ENCODE measurements at regions not wholly inside any gene's neighbourhood (a gene's known extent, or its start where the extent isn't known, plus 50 kb on each side); places are given as distances from the start of the nearest gene placed in this dataset.

DNA sequence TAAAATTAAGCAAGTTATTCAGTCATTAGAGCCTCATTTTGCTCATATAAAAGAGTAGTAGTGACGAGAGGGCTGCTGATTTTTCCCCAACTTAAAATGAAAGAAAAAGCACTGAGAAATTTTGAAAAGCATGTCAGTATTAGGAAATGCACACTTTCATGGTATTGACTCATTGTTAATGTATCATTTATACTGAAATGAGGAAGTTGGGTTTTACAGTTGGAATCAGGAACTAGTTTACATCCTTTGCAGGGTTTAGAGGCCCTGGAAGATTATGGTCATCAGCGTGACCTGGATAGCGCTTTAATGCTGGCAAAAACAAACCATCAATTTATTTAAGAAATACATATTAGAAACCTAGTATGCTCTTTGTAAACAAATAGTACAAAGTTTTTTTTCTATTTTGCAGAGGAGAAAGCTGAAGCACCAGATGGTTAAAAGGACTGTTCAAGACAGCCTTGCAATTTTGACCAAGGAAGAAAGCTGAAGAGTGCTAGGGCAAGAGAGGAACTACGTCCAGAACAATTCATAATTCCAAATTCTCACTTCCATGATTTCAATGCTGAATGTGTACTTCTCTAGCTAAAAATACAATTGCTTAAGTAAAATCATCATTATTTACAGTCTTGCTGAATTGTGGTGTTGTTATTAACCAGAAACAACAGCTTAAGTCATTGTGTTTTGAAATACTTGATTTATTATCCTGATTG, 94.8 kb upstream of the SGIP1 start:
- no peaks in the 10 kb centered on the region for H3K36me3 ChIP-seq (ENCODE audit: control insufficient read depth, insufficient read depth, low read length)
- no peak for DNase-seq
- no peaks in the 10 kb centered on the region for H3K9me3 ChIP-seq (ENCODE audit: control insufficient read depth, low read depth, low read length)
- H3K27me3 ChIP-seq (ENCODE audit: control insufficient read depth, insufficient read depth, low read length), result no peaks in the 10 kb centered on the region
- H3K4me1 ChIP-seq (ENCODE audit: control insufficient read depth, insufficient read depth, low read length), result no peaks in the 10 kb centered on the region
- no peak overlapping the region for H3K27ac ChIP-seq (ENCODE audit: low read length)
- H3K4me3 ChIP-seq (ENCODE audit: low read length), result no peak overlapping the region
- 83% methylated on average over 1 of the region's 4 CpGs for WGBS (ENCODE audit: insufficient coverage, low lambda C conversion rate)

DNA sequence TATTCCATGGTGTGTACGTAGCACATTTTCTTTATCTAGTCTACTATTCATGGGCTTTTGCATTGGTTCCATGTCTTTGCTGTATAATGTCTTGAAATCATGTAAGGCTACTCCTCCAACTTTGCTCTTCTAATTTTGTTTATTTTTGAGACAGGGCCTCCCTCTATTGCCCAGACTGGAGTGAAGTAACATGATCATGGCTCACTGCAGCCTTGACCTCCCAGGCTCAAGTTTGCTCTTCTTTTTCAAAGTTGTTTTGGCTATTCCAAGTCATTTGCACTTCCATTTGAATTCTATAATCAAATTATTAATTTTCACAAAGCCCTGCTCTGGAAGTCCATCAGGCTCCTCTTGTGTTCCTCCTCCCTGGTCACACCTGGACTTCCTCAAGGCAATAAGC, 90.2 kb upstream of the SGIP1 start:
- Histone ChIP-seq H3K27ac (ENCODE audit: low read length) (no peak overlapping the region), H3K4me3 (ENCODE audit: low read length) (no peak overlapping the region), H3K36me3 (ENCODE audit: control insufficient read depth, insufficient read depth, low read length) (no peaks in the 10 kb centered on the region), H3K4me1 (ENCODE audit: control insufficient read depth, insufficient read depth, low read length) (no peaks in the 10 kb centered on the region), H3K27me3 (ENCODE audit: control insufficient read depth, insufficient read depth, low read length) (no peaks in the 10 kb centered on the region), H3K9me3 (ENCODE audit: control insufficient read depth, low read depth, low read length) (no peaks in the 10 kb centered on the region)
- 75% methylated on average over 1 of the region's 1 CpG for WGBS (ENCODE audit: insufficient coverage, low lambda C conversion rate)
- no peak for DNase-seq

- DNase-seq, result no peak
- Histone ChIP-seq H3K4me1 (ENCODE audit: control insufficient read depth, insufficient read depth, low read length) (no peaks in the 10 kb centered on the region), H3K36me3 (ENCODE audit: control insufficient read depth, insufficient read depth, low read length) (no peaks in the 10 kb centered on the region), H3K9me3 (ENCODE audit: control insufficient read depth, low read depth, low read length) (no peaks in the 10 kb centered on the region), H3K27me3 (ENCODE audit: control insufficient read depth, insufficient read depth, low read length) (no peaks in the 10 kb centered on the region), H3K4me3 (ENCODE audit: low read length) (no peak overlapping the region), H3K27ac (ENCODE audit: low read length) (no peak overlapping the region)
- no CpG with 5 or more reads among the region's 3 CpGs for WGBS (ENCODE audit: insufficient coverage, low lambda C conversion rate)
These were observed 89.3 kb upstream of the SGIP1 start for GRCh38 chr1:66444438-66445265.

DNA sequence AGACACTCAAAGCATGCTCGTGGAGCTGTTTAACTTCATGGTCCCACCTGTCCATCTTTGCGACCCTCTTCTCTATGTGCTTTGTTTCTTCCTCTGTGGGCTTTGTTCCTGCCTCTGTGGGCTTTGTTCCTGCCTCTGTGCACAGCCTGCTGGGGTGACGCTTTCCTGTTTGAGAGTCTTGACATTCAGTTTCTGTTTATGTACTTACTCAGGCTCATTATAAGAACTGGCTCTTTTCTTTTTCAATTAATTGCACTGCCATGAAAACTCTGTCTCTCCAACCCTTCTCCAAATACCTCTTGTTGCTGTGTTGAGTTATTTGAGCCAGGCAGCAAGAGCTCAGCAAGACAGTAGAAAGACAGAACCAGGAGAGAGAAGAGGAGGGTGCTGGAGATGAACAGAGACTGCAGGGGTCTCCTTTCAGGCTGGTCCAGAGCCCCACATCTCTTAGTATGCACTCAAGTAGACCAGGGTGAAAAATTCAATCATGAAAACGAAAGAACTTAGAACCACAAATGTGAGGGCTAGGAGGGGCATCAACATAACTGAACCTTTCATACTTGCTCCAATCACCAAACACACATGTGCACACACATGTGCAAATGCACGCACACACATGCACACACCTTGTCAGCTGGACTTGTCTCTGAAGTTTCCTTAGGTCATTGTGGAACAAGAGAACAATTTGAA, 88.3 kb upstream of the SGIP1 start:
- Histone ChIP-seq H3K4me3 (ENCODE audit: low read length) (no peak overlapping the region), H3K27ac (ENCODE audit: low read length) (no peak overlapping the region), H3K27me3 (ENCODE audit: control insufficient read depth, insufficient read depth, low read length) (no peaks in the 10 kb centered on the region), H3K36me3 (ENCODE audit: control insufficient read depth, insufficient read depth, low read length) (no peaks in the 10 kb centered on the region), H3K9me3 (ENCODE audit: control insufficient read depth, low read depth, low read length) (no peaks in the 10 kb centered on the region), H3K4me1 (ENCODE audit: control insufficient read depth, insufficient read depth, low read length) (no peaks in the 10 kb centered on the region)
- DNase-seq, result peak in 1 of 2 donors; percentile 11
- WGBS (ENCODE audit: insufficient coverage, low lambda C conversion rate), result 85% methylated on average over 2 of the region's 5 CpGs

DNA sequence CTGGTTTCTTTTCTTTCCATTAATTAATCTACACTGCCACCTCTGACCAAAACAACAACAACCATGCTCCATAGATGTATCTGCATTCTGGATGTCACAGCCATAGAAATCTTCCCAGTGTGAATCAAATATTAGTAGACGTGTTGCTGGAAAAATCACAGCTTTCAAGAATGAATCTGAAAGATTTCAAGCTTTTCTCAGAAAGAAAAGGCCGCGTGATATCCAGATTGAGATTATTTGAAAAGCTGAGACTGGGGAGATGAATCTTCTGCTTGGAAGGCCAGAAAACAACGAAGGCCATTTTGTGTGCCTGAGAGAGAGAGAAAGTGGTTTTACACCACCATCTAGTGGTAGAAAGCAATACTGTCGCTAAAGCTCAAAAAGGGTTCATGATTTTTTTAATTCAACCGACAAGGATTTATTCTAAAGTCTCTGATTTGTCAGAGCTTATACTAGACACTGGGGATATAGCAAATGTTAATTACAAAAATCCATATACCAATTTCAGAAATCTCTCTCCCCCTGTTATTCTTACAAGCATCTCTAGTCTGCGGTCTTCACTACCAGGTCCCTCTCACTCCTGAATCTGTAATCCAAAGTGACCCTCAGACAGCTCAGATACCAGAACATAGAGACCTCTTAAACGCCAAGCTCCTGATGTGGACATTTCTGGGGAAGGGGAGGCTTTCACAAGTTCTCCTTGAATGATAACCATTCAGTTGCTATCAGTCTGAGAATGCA, 87.5 kb upstream of the SGIP1 start:
- H3K36me3 ChIP-seq (ENCODE audit: control insufficient read depth, insufficient read depth, low read length), result no peaks in the 10 kb centered on the region
- H3K4me1 ChIP-seq (ENCODE audit: control insufficient read depth, insufficient read depth, low read length), result no peaks in the 10 kb centered on the region
- no peaks in the 10 kb centered on the region for H3K9me3 ChIP-seq (ENCODE audit: control insufficient read depth, low read depth, low read length)
- no peak overlapping the region for H3K4me3 ChIP-seq (ENCODE audit: low read length)
- H3K27me3 ChIP-seq (ENCODE audit: control insufficient read depth, insufficient read depth, low read length), result no peaks in the 10 kb centered on the region
- H3K27ac ChIP-seq (ENCODE audit: low read length), result no peak overlapping the region
- WGBS (ENCODE audit: insufficient coverage, low lambda C conversion rate), result 0% methylated on average over 4 of the region's 8 CpGs
- peak; percentile 45 to 51 for DNase-seq

GRCh38 chr1:66450043-66450514, 83.9 kb upstream of the SGIP1 start:
- Histone ChIP-seq H3K27me3 (ENCODE audit: control insufficient read depth, insufficient read depth, low read length) (no peaks in the 10 kb centered on the region), H3K4me1 (ENCODE audit: control insufficient read depth, insufficient read depth, low read length) (no peaks in the 10 kb centered on the region), H3K9me3 (ENCODE audit: control insufficient read depth, low read depth, low read length) (no peaks in the 10 kb centered on the region), H3K27ac (ENCODE audit: low read length) (no peak overlapping the region), H3K36me3 (ENCODE audit: control insufficient read depth, insufficient read depth, low read length) (no peaks in the 10 kb centered on the region), H3K4me3 (ENCODE audit: low read length) (no peak overlapping the region)
- no CpG with 5 or more reads among the region's 3 CpGs for WGBS (ENCODE audit: insufficient coverage, low lambda C conversion rate)
- DNase-seq, result peak; percentile 26 to 33

GRCh38 chr1:66450847-66451246, 83.1 kb upstream of the SGIP1 start:
- WGBS (ENCODE audit: insufficient coverage, low lambda C conversion rate), result no CpG with 5 or more reads among the region's 1 CpG
- Histone ChIP-seq H3K36me3 (ENCODE audit: control insufficient read depth, insufficient read depth, low read length) (no peaks in the 10 kb centered on the region), H3K27ac (ENCODE audit: low read length) (no peak overlapping the region), H3K4me1 (ENCODE audit: control insufficient read depth, insufficient read depth, low read length) (no peaks in the 10 kb centered on the region), H3K27me3 (ENCODE audit: control insufficient read depth, insufficient read depth, low read length) (no peaks in the 10 kb centered on the region), H3K9me3 (ENCODE audit: control insufficient read depth, low read depth, low read length) (no peaks in the 10 kb centered on the region), H3K4me3 (ENCODE audit: low read length) (no peak overlapping the region)
- no peak for DNase-seq

GRCh38 chr1:66452162-66452561, 81.8 kb upstream of the SGIP1 start:
- no CpG with 5 or more reads among the region's 1 CpG for WGBS (ENCODE audit: insufficient coverage, low lambda C conversion rate)
- Histone ChIP-seq H3K4me1 (ENCODE audit: control insufficient read depth, insufficient read depth, low read length) (no peaks in the 10 kb centered on the region), H3K9me3 (ENCODE audit: control insufficient read depth, low read depth, low read length) (no peaks in the 10 kb centered on the region), H3K27me3 (ENCODE audit: control insufficient read depth, insufficient read depth, low read length) (no peaks in the 10 kb centered on the region), H3K4me3 (ENCODE audit: low read length) (no peak overlapping the region), H3K36me3 (ENCODE audit: control insufficient read depth, insufficient read depth, low read length) (no peaks in the 10 kb centered on the region), H3K27ac (ENCODE audit: low read length) (no peak overlapping the region)
- no peak for DNase-seq

DNA sequence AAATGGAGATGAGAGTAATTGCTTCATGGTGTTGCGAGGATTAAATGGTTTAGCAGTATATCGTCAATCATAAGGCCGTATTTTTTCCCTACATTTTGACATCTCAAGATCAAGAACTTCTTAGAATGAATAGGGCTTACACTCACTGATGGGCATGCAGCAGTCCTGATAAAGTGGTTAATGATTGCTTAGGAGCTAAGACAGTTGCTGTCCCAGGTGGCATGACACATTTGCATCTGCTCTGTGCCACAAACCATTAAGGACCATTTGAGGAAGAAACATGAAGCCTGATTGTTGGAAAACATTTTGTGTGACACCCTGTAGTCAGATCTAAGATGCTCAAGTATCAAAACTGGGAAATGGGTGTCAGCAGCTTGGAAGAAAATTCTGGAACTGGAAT, 81.0 kb upstream of the SGIP1 start:
- H3K27ac ChIP-seq (ENCODE audit: low read length), result no peak overlapping the region
- DNase-seq, result peak in 1 of 2 donors; percentile 14
- WGBS (ENCODE audit: insufficient coverage, low lambda C conversion rate), result no CpG with 5 or more reads among the region's 3 CpGs
- H3K9me3 ChIP-seq (ENCODE audit: control insufficient read depth, low read depth, low read length), result no peaks in the 10 kb centered on the region
- H3K4me3 ChIP-seq (ENCODE audit: low read length), result no peak overlapping the region
- H3K27me3 ChIP-seq (ENCODE audit: control insufficient read depth, insufficient read depth, low read length), result no peaks in the 10 kb centered on the region
- H3K36me3 ChIP-seq (ENCODE audit: control insufficient read depth, insufficient read depth, low read length), result no peaks in the 10 kb centered on the region
- no peaks in the 10 kb centered on the region for H3K4me1 ChIP-seq (ENCODE audit: control insufficient read depth, insufficient read depth, low read length)

DNA sequence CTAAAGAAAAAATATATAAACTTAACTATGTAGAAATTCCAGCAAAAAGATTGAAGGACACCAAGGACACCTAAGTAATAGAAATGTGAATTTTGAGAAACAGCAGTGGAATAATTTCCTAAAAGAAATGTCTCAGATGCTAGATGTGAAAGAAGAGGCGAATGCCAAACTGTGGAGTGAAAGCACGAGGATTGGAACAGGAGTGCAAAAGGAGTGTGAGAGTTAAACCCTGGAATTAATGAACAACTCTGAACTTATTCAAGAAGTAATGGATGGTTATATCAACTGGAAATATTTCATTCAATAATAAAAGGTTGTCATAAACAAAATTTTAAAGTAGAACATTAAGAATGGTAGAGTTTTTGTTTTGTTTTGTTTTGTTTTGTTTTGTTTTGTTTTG, 78.5 kb upstream of the SGIP1 start:
- WGBS (ENCODE audit: insufficient coverage, low lambda C conversion rate), result 83% methylated on average over 2 of the region's 2 CpGs
- Histone ChIP-seq H3K9me3 (ENCODE audit: control insufficient read depth, low read depth, low read length) (no peaks in the 10 kb centered on the region), H3K27ac (ENCODE audit: low read length) (no peak overlapping the region), H3K4me1 (ENCODE audit: control insufficient read depth, insufficient read depth, low read length) (no peaks in the 10 kb centered on the region), H3K4me3 (ENCODE audit: low read length) (no peak overlapping the region), H3K27me3 (ENCODE audit: control insufficient read depth, insufficient read depth, low read length) (no peaks in the 10 kb centered on the region), H3K36me3 (ENCODE audit: control insufficient read depth, insufficient read depth, low read length) (no peaks in the 10 kb centered on the region)
- DNase-seq, result no peak

Measured in large intestine (tissue), 3 donors.